Prostate gland (tissue), 2 donors: ENCODE measurements at regions not wholly inside any gene's neighbourhood (a gene's known extent, or its start where the extent isn't known, plus 50 kb on each side); places are given as distances from the start of the nearest gene placed in this dataset.

Experiments
- POLR2A ChIP-seq: fragments of 450-650 bp; IDR thresholded peaks from one replicate; pipeline ENCODE4 v1.6.1; 2016; ENCODE audit warnings: antibody characterized with exemption, mild to moderate bottlenecking
- POLR2AphosphoS5 ChIP-seq: sonication (generic); formaldehyde crosslinking; IDR thresholded peaks from one replicate; pipeline ENCODE4 v1.6.1; 2017; ENCODE audit warnings: antibody characterized with exemption
- TF ChIP-seq, protein P1 (sequence below), 4 experiments: fragments of 200-600 bp in 2 of 4; fragments of 450-650 bp in 2 of 4; sonication (generic) in 2 of 4; IDR thresholded peaks; 1 replicate in 3 of 4; 2 replicates in 1 of 4; pipeline ENCODE4 v1.5.1; 2016 to 2019; ENCODE audit warnings: antibody characterized with exemption in 4 of 4, mild to moderate bottlenecking in 2 of 4, moderate library complexity in 2 of 4

GRCh38 chr9:2486988-2487387, 134.6 kb upstream of the VLDLR start:
- TF ChIP-seq, protein P1, sequence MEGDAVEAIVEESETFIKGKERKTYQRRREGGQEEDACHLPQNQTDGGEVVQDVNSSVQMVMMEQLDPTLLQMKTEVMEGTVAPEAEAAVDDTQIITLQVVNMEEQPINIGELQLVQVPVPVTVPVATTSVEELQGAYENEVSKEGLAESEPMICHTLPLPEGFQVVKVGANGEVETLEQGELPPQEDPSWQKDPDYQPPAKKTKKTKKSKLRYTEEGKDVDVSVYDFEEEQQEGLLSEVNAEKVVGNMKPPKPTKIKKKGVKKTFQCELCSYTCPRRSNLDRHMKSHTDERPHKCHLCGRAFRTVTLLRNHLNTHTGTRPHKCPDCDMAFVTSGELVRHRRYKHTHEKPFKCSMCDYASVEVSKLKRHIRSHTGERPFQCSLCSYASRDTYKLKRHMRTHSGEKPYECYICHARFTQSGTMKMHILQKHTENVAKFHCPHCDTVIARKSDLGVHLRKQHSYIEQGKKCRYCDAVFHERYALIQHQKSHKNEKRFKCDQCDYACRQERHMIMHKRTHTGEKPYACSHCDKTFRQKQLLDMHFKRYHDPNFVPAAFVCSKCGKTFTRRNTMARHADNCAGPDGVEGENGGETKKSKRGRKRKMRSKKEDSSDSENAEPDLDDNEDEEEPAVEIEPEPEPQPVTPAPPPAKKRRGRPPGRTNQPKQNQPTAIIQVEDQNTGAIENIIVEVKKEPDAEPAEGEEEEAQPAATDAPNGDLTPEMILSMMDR (IDR thresholded peaks at IDR 0.05): no peak
- TF ChIP-seq POLR2A (no peak), POLR2AphosphoS5 (no peak)
